K562 (cell line): ENCODE measurements at regions not wholly inside any gene's neighbourhood (a gene's known extent, or its start where the extent isn't known, plus 50 kb on each side); places are given as distances from the start of the nearest gene placed in this dataset.

ENCODE experiments used
- ATAC-seq: fragments of 200-7000 bp; cut with Tn5 transposase; 3 replicates; pipeline ENCODE4 v1.9.1; 2020; ENCODE audit warnings: moderate library complexity
- BruUV-seq: library from RNA; stranded (reverse); fragments of 400-500 nt; replicated peaks from 2 replicates; lab custom pipeline; 2021; lab: Mats Ljungman, UMichigan
- CTCF ChIA-PET: fragments of 300-600 bp; formaldehyde crosslinking; extraction: SDS; loops from one replicate; lab custom pipeline; 2021; ENCODE audit warnings: low intra/inter-chr PET ratio; lab: Yijun Ruan, JAX
- POLR2A ChIA-PET: fragments of 300-600, 350-650 bp; sonication (Branson Sonifier 250); formaldehyde crosslinking; extraction: SDS; loops from one replicate; lab custom pipeline; 2021; ENCODE audit warnings: antibody characterized with exemption, inconsistent platforms; lab: Yijun Ruan, JAX
- DNase-seq, 4 experiments: peaks; one replicate each; pipeline versions ENCODE4 v3.0.0 to v3.0.0-alpha.2; 2011 to 2018; ENCODE audit warnings: low spot score in 3 of 4, mixed read lengths in 3 of 4; ENCODE audit errors: extremely low read depth in 1 of 4
- FAIRE-seq: peaks from 2 replicates; lab custom pipeline; 2011; peaks lifted over from hg19 to GRCh38; lab: Jason Lieb, UNC
- H2AFZ ChIP-seq: 2 replicates; pipeline ENCODE4 v1.6.0; 2011; ENCODE audit warnings: low read depth, low read length, control low read depth, inconsistent platforms
- H3K27ac ChIP-seq: fragments of 200-600 bp; 3 replicates; pipeline ENCODE4 v1.8.0; 2011; ENCODE audit warnings: low read depth, mild to moderate bottlenecking, control low read depth, inconsistent platforms, low read length, moderate library complexity, mixed read lengths; ENCODE audit errors: extremely low read depth
- H3K27me3 ChIP-seq, 2 experiments: fragments of 300-600 bp in 1 of 2; 2 replicates in 1 of 2; 3 replicates in 1 of 2; pipeline versions ENCODE4 v1.6.0 to v1.8.0; 2011; ENCODE audit warnings: inconsistent platforms in 2 of 2, low read length in 2 of 2, mild to moderate bottlenecking in 1 of 2, mixed read lengths in 1 of 2, moderate library complexity in 1 of 2; ENCODE audit not compliant: control insufficient read depth in 2 of 2, insufficient read depth in 2 of 2
- H3K36me3 ChIP-seq: fragments of 300-600 bp; 3 replicates; pipeline ENCODE4 v1.8.0; 2011; ENCODE audit warnings: mild to moderate bottlenecking, low read length, inconsistent platforms; ENCODE audit not compliant: control insufficient read depth, insufficient read depth
- H3K4me1 ChIP-seq, 2 experiments: fragments of 200-600 bp in 1 of 2; replicated peaks in 1 of 2; 2 replicates in 1 of 2; 3 replicates in 1 of 2; pipeline versions ENCODE4 v1.5.1 to v1.8.0; 2011; ENCODE audit warnings: inconsistent platforms in 2 of 2, low read length in 2 of 2, mild to moderate bottlenecking in 1 of 2, mixed read lengths in 1 of 2, moderate library complexity in 1 of 2; ENCODE audit not compliant: control insufficient read depth in 2 of 2, insufficient read depth in 2 of 2
- H3K4me2 ChIP-seq: 2 replicates; pipeline ENCODE4 v1.6.1; 2011; ENCODE audit warnings: low read length, control low read depth, inconsistent platforms, mixed read lengths; ENCODE audit not compliant: insufficient read depth
- H3K4me3 ChIP-seq: fragments of 200-600 bp; sonication (generic), shearing (Covaris generic); 2 replicates; pipeline ENCODE4 v1.5.1; 2016; ENCODE audit warnings: control low read depth, inconsistent platforms
- H3K79me2 ChIP-seq: fragments of 200-600 bp; 3 replicates; pipeline ENCODE4 v1.8.0; 2011; ENCODE audit warnings: low read length, inconsistent platforms; ENCODE audit not compliant: control insufficient read depth, insufficient read depth
- H3K9ac ChIP-seq, 2 experiments: 2 replicates each; pipeline versions ENCODE4 v1.6.0 to v1.6.1; 2011; ENCODE audit warnings: low read depth in 2 of 2, low read length in 2 of 2, control low read depth in 1 of 2, inconsistent platforms in 1 of 2, mild to moderate bottlenecking in 1 of 2, mixed read lengths in 1 of 2; ENCODE audit not compliant: insufficient read depth in 1 of 2
- H3K9me1 ChIP-seq: one replicate; pipeline ENCODE4 v1.6.0; 2011; ENCODE audit warnings: inconsistent platforms, mild to moderate bottlenecking, low read length, moderate library complexity; ENCODE audit not compliant: control insufficient read depth, insufficient read depth
- H3K9me3 ChIP-seq: replicated peaks from 2 replicates; pipeline ENCODE4 v1.5.1; 2011; ENCODE audit warnings: low read depth, low read length, inconsistent platforms; ENCODE audit not compliant: control insufficient read depth, insufficient read depth
- H4K20me1 ChIP-seq: replicated peaks from 2 replicates; pipeline ENCODE4 v1.6.1; 2011; ENCODE audit warnings: low read length, inconsistent platforms, mixed read lengths; ENCODE audit not compliant: control insufficient read depth, insufficient read depth
- BCOR ChIP-seq: fragments of 450-650 bp; IDR thresholded peaks from 2 replicates; pipeline ENCODE4 v1.6.1; 2016
- DIDO1 ChIP-seq: fragments of 450-650 bp; IDR thresholded peaks from 2 replicates; pipeline ENCODE4 v1.6.1; 2016; ENCODE audit warnings: low read depth, missing biosample characterization, missing genetic modification characterization
- E2F1 ChIP-seq: sonication (generic); formaldehyde crosslinking; IDR thresholded peaks from 2 replicates; pipeline ENCODE4 v1.8.1; 2023; ENCODE audit warnings: mild to moderate bottlenecking, missing genetic modification reagents, moderate library complexity
- FOXA3 ChIP-seq, 2 experiments: fragments of 450-650 bp in 1 of 2; sonication (generic) in 1 of 2; formaldehyde crosslinking; IDR thresholded peaks in 1 of 2; conservative IDR thresholded peaks in 1 of 2; 2 replicates each; pipeline versions ENCODE4 v1.4.0 to v1.8.0; 2020 to 2022; ENCODE audit warnings: mild to moderate bottlenecking in 2 of 2, missing genetic modification reagents in 1 of 2
- FOXJ3 ChIP-seq: sonication (generic); formaldehyde crosslinking; IDR thresholded peaks from 2 replicates; pipeline ENCODE4 v1.4.0; 2020; ENCODE audit warnings: mild to moderate bottlenecking, missing genetic modification reagents
- GABPB1 ChIP-seq: sonication (generic); formaldehyde crosslinking; IDR thresholded peaks from 2 replicates; pipeline ENCODE4 v1.8.0; 2022; ENCODE audit warnings: mild to moderate bottlenecking, missing genetic modification reagents
- HDAC8 ChIP-seq: fragments of 450-650 bp; IDR thresholded peaks from 2 replicates; pipeline ENCODE4 v1.6.1; 2016; ENCODE audit warnings: mild to moderate bottlenecking, missing genetic modification characterization, moderate library complexity, missing compliant biosample characterization
- KDM1A ChIP-seq, 2 experiments: fragments of 450-650 bp; IDR thresholded peaks; 2 replicates each; pipeline ENCODE4 v1.6.1; 2016; ENCODE audit warnings: mild to moderate bottlenecking in 2 of 2
- MAFK ChIP-seq: IDR thresholded peaks from 2 replicates; pipeline ENCODE4 v1.6.1; 2011; ENCODE audit warnings: low read length, improper control_type of control experiment
- NFIX ChIP-seq: fragments of 250-450 bp; sonication (Bioruptor Pico); IDR thresholded peaks from 2 replicates; pipeline ENCODE4 v1.4.0; 2020; ENCODE audit warnings: low read depth, mild to moderate bottlenecking, moderate library complexity
- SMARCC2 ChIP-seq: fragments of 450-650 bp; IDR thresholded peaks from 2 replicates; pipeline ENCODE4 v1.6.1; 2017; ENCODE audit warnings: antibody characterized with exemption, moderate library complexity, mild to moderate bottlenecking, low read depth
- ZBTB17 ChIP-seq: fragments of 450-650 bp; formaldehyde crosslinking; IDR thresholded peaks from 2 replicates; pipeline ENCODE4 v1.4.0; 2020; ENCODE audit warnings: mild to moderate bottlenecking
- ZKSCAN1 ChIP-seq: fragments of 150-350 bp; IDR thresholded peaks from 2 replicates; pipeline ENCODE4 v1.6.1; 2016; ENCODE audit warnings: low read depth, low read length
- ZNF197 ChIP-seq: fragments of 200-800 bp; sonication (Bioruptor generic); IDR thresholded peaks from 2 replicates; pipeline ENCODE4 v1.6.1; 2016; ENCODE audit warnings: low read depth, missing genetic modification characterization, missing compliant biosample characterization
- ZNF354B ChIP-seq: fragments of 250-450 bp; sonication (Bioruptor Pico); IDR thresholded peaks from 2 replicates; pipeline ENCODE4 v1.4.0; 2020
- ZNF384 ChIP-seq: IDR thresholded peaks from 2 replicates; pipeline ENCODE4 v1.6.1; 2012; ENCODE audit warnings: low read depth, low read length, improper control_type of control experiment
- ZSCAN29 ChIP-seq: fragments of 450-650 bp; IDR thresholded peaks from 2 replicates; pipeline ENCODE4 v1.6.1; 2017
- WGBS: fragments of 100-300 bp; shearing (Covaris generic); methylation state at CpG from one replicate; pipeline ENCODE4 v1.1.6; 2016; ENCODE audit warnings: low coverage, mixed read lengths; ENCODE audit not compliant: insufficient coverage; ENCODE audit errors: missing lambda C conversion rate; 5-methylcytosine and 5-hydroxymethylcytosine counted together
- in situ Hi-C: fragments of 300-500 bp; cut with MboI; formaldehyde crosslinking; loops from 4 replicates; pipeline ENCODE4 v1.15.0; 2018; ENCODE audit warnings: inconsistent platforms, mixed read lengths
- intact Hi-C: fragments of 100-400 bp; cut with micrococcal nuclease; formaldehyde crosslinking; loops from 2 replicates; pipeline ENCODE4 v1.14.2; 2022

GRCh38 chr1:98325646-98326440 is 335.7 kb upstream of the SNX7 start:
- ATAC-seq (no peak), FAIRE-seq (no peak), DNase-seq (no peak)
- Histone ChIP-seq H3K9me1 (no peaks in the 10 kb centered on the region), H2AFZ (no peak overlapping the region), H3K4me3 (no peak overlapping the region), H3K9ac (no peak overlapping the region), H3K27me3 (no peaks in the 10 kb centered on the region), H4K20me1 (no peaks in the 10 kb centered on the region), H3K27ac (no peak overlapping the region), H3K79me2 (no peaks in the 10 kb centered on the region), H3K4me1 (no peaks in the 10 kb centered on the region), H3K9me3 (no peaks in the 10 kb centered on the region; the same call in 1 of the 2 replicates), H3K36me3 (no peaks in the 10 kb centered on the region), H3K4me2 (no peak overlapping the region)
- BruUV-seq = no TSS peak
- ChIA-PET CTCF (no interaction called here), POLR2A (no interaction called here)
- in situ Hi-C loops = no loop called here
- TF ChIP-seq SMARCC2 (no peak), DIDO1 (tag) (no peak), MAFK (no peak), GABPB1 (CRISPR knock-in tag) (no peak), KDM1A (IDR thresholded peaks at IDR 0.05) (no peak), ZBTB17 (no peak), E2F1 (CRISPR knock-in tag) (no peak), FOXA3 (CRISPR knock-in tag; conservative IDR thresholded peaks at IDR 0.05 in 1 of 2, IDR thresholded peaks at IDR 0.05 in 1 of 2) (no peak), ZSCAN29 (no peak), NFIX (no peak), ZKSCAN1 (no peak), ZNF197 (CRISPR knock-in tag) (no peak), BCOR (no peak), ZNF354B (no peak), ZNF384 (no peak), HDAC8 (tag) (no peak), FOXJ3 (CRISPR knock-in tag) (no peak)
- WGBS = 3% methylated on average over 7 of the region's 7 CpGs
- intact Hi-C loops = no loop called here
